ENCODE measurements at regions not wholly inside any gene's neighbourhood (a gene's known extent, or its start where the extent isn't known, plus 50 kb on each side); places are given as distances from the start of the nearest gene placed in this dataset.

DNA sequence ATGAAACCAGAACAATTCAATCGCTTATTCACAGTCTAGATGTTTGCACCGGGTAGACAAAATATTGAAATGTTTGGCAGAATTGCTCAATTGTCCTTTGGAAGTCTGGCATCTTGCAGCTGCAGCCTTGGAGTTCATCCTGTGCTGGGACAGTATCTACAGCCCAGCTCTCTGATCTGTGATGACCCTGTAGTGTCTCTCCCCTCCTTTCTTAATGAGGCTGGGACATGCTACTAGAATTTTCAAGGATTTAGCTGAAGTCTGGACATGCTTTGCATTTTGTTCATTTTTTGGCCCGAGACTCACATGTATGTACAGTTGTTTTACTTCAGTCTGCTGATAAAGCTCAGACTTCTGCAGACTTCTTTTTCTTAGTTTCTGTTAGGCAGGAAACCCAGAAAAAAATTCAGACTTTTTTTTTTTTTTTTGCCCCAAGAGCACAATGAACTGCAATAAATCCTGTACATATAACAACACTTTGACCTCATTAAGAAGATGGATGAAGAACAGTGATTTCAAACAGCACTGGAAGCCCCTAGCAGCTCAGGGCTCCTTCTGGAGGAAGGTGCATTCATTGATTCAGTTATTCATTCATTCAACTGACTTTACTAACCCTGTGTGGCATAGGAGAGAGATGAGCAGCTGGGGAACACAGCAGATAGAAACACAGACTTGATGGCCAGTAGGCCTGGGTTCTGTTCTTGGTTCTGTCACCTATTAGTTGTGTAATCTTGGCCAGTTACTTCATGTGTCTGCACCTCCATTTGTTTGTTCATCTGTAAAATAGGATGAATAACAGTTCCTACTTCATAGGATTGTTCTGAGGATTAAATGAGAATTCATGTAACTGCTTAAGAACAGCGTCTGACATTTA lies 210.0 kb downstream of the MAP2K4 start:
- Mint-ChIP-seq H3K9me3 (no peaks in the 10 kb centered on the region), H3K4me1 (peaks cover 3 to 6% of the 10 kb centered on the region in 2 experiments; a peak in 2 of 4 replicates), H3K36me3 (ENCODE audit: insufficient read depth in 1 of 3, low read depth in 3 of 3) (peaks cover 0 to 1% (median 0%) of the 10 kb centered on the region in 3 experiments; a peak in 1 of 7 replicates), H3K27ac (no peak overlapping the region), H3K4me3 (no peak overlapping the region), H3K27me3 (ENCODE audit: low read depth) (no peaks in the 10 kb centered on the region; the same call in none of the 2 replicates)
- no peak overlapping the region for H2BK120ac ChIP-seq (ENCODE audit: low read depth, low read length, poor library complexity, severe bottlenecking)
- no peak overlapping the region for H2BK12ac ChIP-seq (ENCODE audit: insufficient read length, low read depth, low read length)
- H2BK20ac ChIP-seq (ENCODE audit: low read depth, low read length, poor library complexity, severe bottlenecking), result no peak overlapping the region
- H3K27me3 ChIP-seq (ENCODE audit: insufficient read depth, low read length), result no peaks in the 10 kb centered on the region
- H3K9me3 ChIP-seq (ENCODE audit: control insufficient read depth, low read depth, low read length), result no peaks in the 10 kb centered on the region
- WGBS (ENCODE audit: extremely low coverage, insufficient read length, low lambda C conversion rate), result no CpG with 5 or more reads among the region's 4 CpGs
- H3K56ac ChIP-seq (ENCODE audit: insufficient read length, low read depth, low read length), result no peak overlapping the region
- no peak overlapping the region for H3T11ph ChIP-seq (ENCODE audit: low read length)
- no peaks in the 10 kb centered on the region for H4K20me1 ChIP-seq (ENCODE audit: control insufficient read depth, insufficient read depth, insufficient read length)
- no peak overlapping the region for H2BK5ac ChIP-seq (ENCODE audit: insufficient read length, low read length)
- no peak overlapping the region for H3K18ac ChIP-seq (ENCODE audit: insufficient read length, low read depth, low read length)
- H4K5ac ChIP-seq (ENCODE audit: insufficient read length, low read depth, low read length), result no peak overlapping the region
- H4K91ac ChIP-seq (ENCODE audit: insufficient read length, low read depth, low read length), result no peak overlapping the region
- H3K4ac ChIP-seq (ENCODE audit: low read depth, low read length), result no peak overlapping the region
- no peak overlapping the region for H3K9ac ChIP-seq (ENCODE audit: extremely low read depth, insufficient read length, low read length)
- H3K4me1 ChIP-seq (ENCODE audit: insufficient read depth, low read length), result no peaks in the 10 kb centered on the region
- no peaks in the 10 kb centered on the region for H3K79me1 ChIP-seq (ENCODE audit: insufficient read depth, low read depth, low read length, poor library complexity, severe bottlenecking)
- no peak overlapping the region for H2AFZ ChIP-seq (ENCODE audit: low read length)
- H2BK15ac ChIP-seq (ENCODE audit: low read depth, low read length), result no peak overlapping the region
- no peaks in the 10 kb centered on the region for H3K23me2 ChIP-seq (ENCODE audit: insufficient read length, low read depth, low read length, poor library complexity, severe bottlenecking)
- TF ChIP-seq, protein P1, sequence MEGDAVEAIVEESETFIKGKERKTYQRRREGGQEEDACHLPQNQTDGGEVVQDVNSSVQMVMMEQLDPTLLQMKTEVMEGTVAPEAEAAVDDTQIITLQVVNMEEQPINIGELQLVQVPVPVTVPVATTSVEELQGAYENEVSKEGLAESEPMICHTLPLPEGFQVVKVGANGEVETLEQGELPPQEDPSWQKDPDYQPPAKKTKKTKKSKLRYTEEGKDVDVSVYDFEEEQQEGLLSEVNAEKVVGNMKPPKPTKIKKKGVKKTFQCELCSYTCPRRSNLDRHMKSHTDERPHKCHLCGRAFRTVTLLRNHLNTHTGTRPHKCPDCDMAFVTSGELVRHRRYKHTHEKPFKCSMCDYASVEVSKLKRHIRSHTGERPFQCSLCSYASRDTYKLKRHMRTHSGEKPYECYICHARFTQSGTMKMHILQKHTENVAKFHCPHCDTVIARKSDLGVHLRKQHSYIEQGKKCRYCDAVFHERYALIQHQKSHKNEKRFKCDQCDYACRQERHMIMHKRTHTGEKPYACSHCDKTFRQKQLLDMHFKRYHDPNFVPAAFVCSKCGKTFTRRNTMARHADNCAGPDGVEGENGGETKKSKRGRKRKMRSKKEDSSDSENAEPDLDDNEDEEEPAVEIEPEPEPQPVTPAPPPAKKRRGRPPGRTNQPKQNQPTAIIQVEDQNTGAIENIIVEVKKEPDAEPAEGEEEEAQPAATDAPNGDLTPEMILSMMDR (conservative IDR thresholded peaks at IDR 0.05), result no peak
- H3K27ac ChIP-seq (ENCODE audit: insufficient read length, low read depth, low read length), result no peak overlapping the region
- no peak overlapping the region for H3K4me2 ChIP-seq (ENCODE audit: insufficient read depth, insufficient read length, low read length)
- no peak for DNase-seq
- H3K23ac ChIP-seq (ENCODE audit: insufficient read length, low read depth, low read length), result no peak overlapping the region
- no peak overlapping the region for H3K14ac ChIP-seq (ENCODE audit: insufficient read depth, low read length)
- no peak overlapping the region for H4K8ac ChIP-seq (replicated peaks; ENCODE audit: insufficient read length, low read depth, low read length)
- H3K79me2 ChIP-seq (ENCODE audit: insufficient read depth, low read length), result no peaks in the 10 kb centered on the region
- no peak overlapping the region for H2AK5ac ChIP-seq (ENCODE audit: insufficient read length, low read length)

Measured in H9 (cell line).